Kidney epithelial cell (primary cell): ENCODE measurements at regions not wholly inside any gene's neighbourhood (a gene's known extent, or its start where the extent isn't known, plus 50 kb on each side); places are given as distances from the start of the nearest gene placed in this dataset.

Experiments used
- DNase-seq: peaks from one replicate; pipeline ENCODE4 v3.0.0-alpha.2; 2010; ENCODE audit warnings: low read depth
- H3K27me3 ChIP-seq: 2 replicates; pipeline ENCODE4 v1.6.0; 2011; ENCODE audit warnings: low read length; ENCODE audit not compliant: control insufficient read depth, insufficient read depth
- H3K36me3 ChIP-seq: 2 replicates; pipeline ENCODE4 v1.5.1; 2011; ENCODE audit warnings: low read length; ENCODE audit not compliant: control insufficient read depth, insufficient read depth
- H3K4me3 ChIP-seq: 2 replicates; pipeline ENCODE4 v1.5.1; 2011; ENCODE audit warnings: low read depth, mild to moderate bottlenecking, control low read depth, low read length
- CTCF ChIP-seq: IDR thresholded peaks from 2 replicates; pipeline ENCODE4 v1.5.1; 2011; ENCODE audit warnings: mild to moderate bottlenecking, moderate library complexity, low read length, control low read depth, inconsistent platforms; ENCODE audit not compliant: insufficient read depth, poor library complexity, severe bottlenecking

DNA sequence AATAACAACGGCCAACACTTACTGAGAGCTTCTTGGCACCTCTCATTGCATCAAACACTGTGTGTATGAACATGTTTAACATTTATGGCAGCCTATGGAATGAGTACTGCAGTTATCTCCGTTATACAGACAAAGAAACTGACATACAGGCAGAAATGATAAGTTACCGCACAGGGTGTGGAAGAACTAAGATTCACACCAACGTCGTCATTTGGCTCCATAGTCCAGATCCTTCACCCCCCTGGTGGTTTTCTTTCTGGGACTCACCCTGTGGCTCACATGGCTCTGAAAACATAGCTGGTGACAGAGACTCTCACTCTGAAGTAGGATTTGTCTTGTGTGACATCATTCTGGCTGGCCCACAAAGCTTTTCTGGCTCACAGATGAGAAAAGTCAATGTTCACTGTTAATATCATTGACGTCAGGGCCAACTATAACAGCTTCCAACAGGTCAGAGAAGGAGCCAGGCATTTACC lies 230.1 kb downstream of the DLEU7 start:
- Histone ChIP-seq H3K36me3 (no peaks in the 10 kb centered on the region), H3K4me3 (no peak overlapping the region), H3K27me3 (no peaks in the 10 kb centered on the region)
- no peak for TF ChIP-seq CTCF
- DNase-seq = no peak

- no peak for DNase-seq
- no peaks in the 10 kb centered on the region for H3K27me3 ChIP-seq
- TF ChIP-seq CTCF = no peak
- no peak overlapping the region for H3K4me3 ChIP-seq
- no peaks in the 10 kb centered on the region for H3K36me3 ChIP-seq
These were observed 228.3 kb downstream of the DLEU7 start for GRCh38 chr13:50615234-50615633.

GRCh38 chr13:50616101-50616500 lies 227.4 kb downstream of the DLEU7 start:
- TF ChIP-seq CTCF = no peak
- H3K27me3 ChIP-seq = no peaks in the 10 kb centered on the region
- no peak overlapping the region for H3K4me3 ChIP-seq
- DNase-seq = no peak
- H3K36me3 ChIP-seq = no peaks in the 10 kb centered on the region

- peak; percentile 12 for DNase-seq
- Histone ChIP-seq H3K4me3 (no peak overlapping the region), H3K27me3 (no peaks in the 10 kb centered on the region), H3K36me3 (no peaks in the 10 kb centered on the region)
- TF ChIP-seq CTCF = no peak
These were observed 226.3 kb downstream of the DLEU7 start for GRCh38 chr13:50617134-50617721.

DNA sequence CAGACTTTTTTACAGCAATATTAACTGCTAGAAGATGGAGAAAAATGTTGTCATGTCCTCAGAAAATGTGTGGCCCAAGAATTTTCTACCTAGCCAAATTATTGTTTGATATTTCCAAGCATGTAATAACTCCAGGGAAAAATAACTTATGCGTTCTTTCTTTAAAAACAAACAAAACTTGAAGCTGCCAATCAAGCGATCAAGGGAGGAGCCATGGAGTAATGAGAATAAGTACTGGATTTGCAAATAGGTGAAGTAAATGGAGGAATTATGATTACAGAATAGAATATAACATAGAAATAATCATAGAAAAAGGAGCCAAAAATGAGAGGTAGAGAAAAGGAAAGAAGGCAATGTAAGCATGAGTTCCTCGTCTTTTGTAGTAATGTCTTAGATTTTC lies 225.3 kb downstream of the DLEU7 start:
- no peak for TF ChIP-seq CTCF
- DNase-seq = no peak
- Histone ChIP-seq H3K4me3 (no peak overlapping the region), H3K27me3 (no peaks in the 10 kb centered on the region), H3K36me3 (no peaks in the 10 kb centered on the region)

DNA sequence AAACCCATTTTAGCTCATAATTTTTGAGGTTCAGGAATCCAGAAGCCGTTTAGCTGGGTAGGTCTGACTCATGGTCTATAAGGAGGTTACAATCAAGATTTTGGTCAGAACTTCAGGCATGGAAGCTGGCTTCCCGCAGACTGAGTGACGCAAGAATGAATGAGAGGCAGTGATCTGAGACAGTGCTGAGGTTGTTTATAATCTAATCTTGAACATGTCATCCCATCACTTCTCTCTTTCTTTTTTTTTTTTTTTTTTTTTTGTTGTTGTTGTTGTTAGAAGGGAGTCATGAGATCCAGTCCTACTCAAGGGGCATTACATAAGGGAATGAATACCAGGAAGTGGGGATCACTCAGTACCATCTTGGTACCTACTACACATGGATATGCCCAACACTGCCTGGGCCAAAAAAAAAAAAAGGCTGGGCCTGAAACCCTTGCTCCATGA lies 217.4 kb downstream of the DLEU7 start:
- peak; percentile 18 for DNase-seq
- no peak for TF ChIP-seq CTCF
- H3K36me3 ChIP-seq = no peaks in the 10 kb centered on the region

More for the DNA sequence above, 217.4 kb downstream of the DLEU7 start:
- no peak overlapping the region for H3K4me3 ChIP-seq
- H3K27me3 ChIP-seq = no peaks in the 10 kb centered on the region
